Thoracic aorta (tissue), 2 donors: ENCODE measurements at regions not wholly inside any gene's neighbourhood (a gene's known extent, or its start where the extent isn't known, plus 50 kb on each side); places are given as distances from the start of the nearest gene placed in this dataset.

Experiments
- ATAC-seq: fragments of 150-250 bp; one replicate; pipeline ENCODE4 v1.8.0; 2017; ENCODE audit warnings: low read depth; ENCODE audit not compliant: insufficient number of reproducible peaks, low FRiP score
- DNase-seq: peaks from one replicate; pipeline ENCODE4 v3.0.0-alpha.2; 2020; ENCODE audit warnings: low spot score
- H3K27ac ChIP-seq, 2 donors: fragments of 200-600 bp; sonication (generic); 1 replicate in 1 of 2; 2 replicates in 1 of 2; pipeline ENCODE4 v1.5.1; 2016; ENCODE audit warnings: mild to moderate bottlenecking in 2 of 2, moderate library complexity in 2 of 2
- H3K27me3 ChIP-seq: fragments of 200-600 bp; sonication (generic); replicated peaks from 2 replicates; pipeline ENCODE4 v1.6.0; 2016; ENCODE audit warnings: mild to moderate bottlenecking; ENCODE audit not compliant: insufficient read depth
- H3K36me3 ChIP-seq: fragments of 200-600 bp; sonication (generic); one replicate; pipeline ENCODE4 v1.5.1; 2016
- H3K4me1 ChIP-seq, 2 donors: fragments of 200-600 bp; sonication (generic); 1 replicate in 1 of 2; 2 replicates in 1 of 2; pipeline versions ENCODE4 v1.5.1 to v1.6.0; 2016; ENCODE audit warnings: low read depth in 2 of 2, mild to moderate bottlenecking in 1 of 2; ENCODE audit not compliant: control insufficient read depth in 1 of 2
- H3K4me3 ChIP-seq: fragments of 200-600 bp; sonication (generic); 2 replicates; pipeline ENCODE4 v1.5.1; 2016; ENCODE audit warnings: mild to moderate bottlenecking
- H3K9me3 ChIP-seq: fragments of 200-600 bp; sonication (generic); 2 replicates; pipeline ENCODE4 v1.5.1; 2016
- TF ChIP-seq, protein P1 (sequence below): fragments of 200-600 bp; sonication (generic); IDR thresholded peaks from one replicate; pipeline ENCODE4 v1.5.1; 2019; ENCODE audit warnings: antibody characterized with exemption

DNA sequence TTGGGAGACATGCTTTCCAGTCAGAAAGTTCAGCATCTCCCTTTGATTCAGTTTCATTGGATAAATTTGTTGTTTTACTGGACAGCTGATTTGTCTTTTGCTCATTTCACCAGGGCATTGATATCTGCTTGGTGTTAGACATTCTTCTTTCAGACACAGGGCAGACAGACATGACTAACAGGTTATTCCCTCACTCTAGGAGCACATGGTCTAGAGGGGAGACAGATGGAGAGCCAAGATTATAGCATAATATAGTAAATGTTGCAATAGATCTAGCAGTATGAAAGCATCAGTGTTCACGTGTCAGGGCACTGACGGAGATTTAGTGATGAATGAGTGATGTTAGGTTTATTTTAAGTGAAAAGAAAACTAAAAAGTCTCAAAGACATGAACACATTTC is 187.0 kb upstream of the CYRIA start:
- no peak overlapping the region for H3K27ac ChIP-seq
- no peak overlapping the region for H3K4me3 ChIP-seq
- DNase-seq (no peak), ATAC-seq (no peak)
- no peaks in the 10 kb centered on the region for H3K36me3 ChIP-seq
- H3K9me3 ChIP-seq: no peaks in the 10 kb centered on the region
- H3K27me3 ChIP-seq: no peaks in the 10 kb centered on the region
- no peaks in the 10 kb centered on the region for H3K4me1 ChIP-seq
- TF ChIP-seq, protein P1, sequence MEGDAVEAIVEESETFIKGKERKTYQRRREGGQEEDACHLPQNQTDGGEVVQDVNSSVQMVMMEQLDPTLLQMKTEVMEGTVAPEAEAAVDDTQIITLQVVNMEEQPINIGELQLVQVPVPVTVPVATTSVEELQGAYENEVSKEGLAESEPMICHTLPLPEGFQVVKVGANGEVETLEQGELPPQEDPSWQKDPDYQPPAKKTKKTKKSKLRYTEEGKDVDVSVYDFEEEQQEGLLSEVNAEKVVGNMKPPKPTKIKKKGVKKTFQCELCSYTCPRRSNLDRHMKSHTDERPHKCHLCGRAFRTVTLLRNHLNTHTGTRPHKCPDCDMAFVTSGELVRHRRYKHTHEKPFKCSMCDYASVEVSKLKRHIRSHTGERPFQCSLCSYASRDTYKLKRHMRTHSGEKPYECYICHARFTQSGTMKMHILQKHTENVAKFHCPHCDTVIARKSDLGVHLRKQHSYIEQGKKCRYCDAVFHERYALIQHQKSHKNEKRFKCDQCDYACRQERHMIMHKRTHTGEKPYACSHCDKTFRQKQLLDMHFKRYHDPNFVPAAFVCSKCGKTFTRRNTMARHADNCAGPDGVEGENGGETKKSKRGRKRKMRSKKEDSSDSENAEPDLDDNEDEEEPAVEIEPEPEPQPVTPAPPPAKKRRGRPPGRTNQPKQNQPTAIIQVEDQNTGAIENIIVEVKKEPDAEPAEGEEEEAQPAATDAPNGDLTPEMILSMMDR: no peak

DNA sequence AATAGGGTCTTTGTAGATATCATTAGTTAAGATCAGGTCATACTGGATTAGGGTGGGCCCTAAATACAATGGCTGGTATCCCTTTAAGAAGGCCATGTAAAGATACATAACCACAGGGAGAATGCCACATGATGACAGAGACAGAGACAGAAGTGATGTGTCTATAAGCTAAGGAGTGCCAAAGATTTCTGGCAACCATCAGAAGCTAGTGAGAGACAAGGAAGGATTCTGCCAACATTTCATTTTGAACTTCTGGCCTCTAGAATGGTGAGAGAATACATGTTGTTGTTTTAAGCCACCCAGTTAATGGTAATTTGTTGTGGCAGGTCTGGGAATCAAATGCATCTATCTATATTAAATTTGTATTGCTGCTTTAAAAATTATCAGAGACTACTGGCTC is 185.5 kb upstream of the CYRIA start:
- H3K4me3 ChIP-seq: no peak overlapping the region
- H3K27ac ChIP-seq: no peak overlapping the region
- H3K27me3 ChIP-seq: no peaks in the 10 kb centered on the region
- no peaks in the 10 kb centered on the region for H3K36me3 ChIP-seq
- H3K4me1 ChIP-seq: no peaks in the 10 kb centered on the region
- TF ChIP-seq, protein P1: no peak
- no peaks in the 10 kb centered on the region for H3K9me3 ChIP-seq
- no peak for DNase-seq
- no peak for ATAC-seq

DNA sequence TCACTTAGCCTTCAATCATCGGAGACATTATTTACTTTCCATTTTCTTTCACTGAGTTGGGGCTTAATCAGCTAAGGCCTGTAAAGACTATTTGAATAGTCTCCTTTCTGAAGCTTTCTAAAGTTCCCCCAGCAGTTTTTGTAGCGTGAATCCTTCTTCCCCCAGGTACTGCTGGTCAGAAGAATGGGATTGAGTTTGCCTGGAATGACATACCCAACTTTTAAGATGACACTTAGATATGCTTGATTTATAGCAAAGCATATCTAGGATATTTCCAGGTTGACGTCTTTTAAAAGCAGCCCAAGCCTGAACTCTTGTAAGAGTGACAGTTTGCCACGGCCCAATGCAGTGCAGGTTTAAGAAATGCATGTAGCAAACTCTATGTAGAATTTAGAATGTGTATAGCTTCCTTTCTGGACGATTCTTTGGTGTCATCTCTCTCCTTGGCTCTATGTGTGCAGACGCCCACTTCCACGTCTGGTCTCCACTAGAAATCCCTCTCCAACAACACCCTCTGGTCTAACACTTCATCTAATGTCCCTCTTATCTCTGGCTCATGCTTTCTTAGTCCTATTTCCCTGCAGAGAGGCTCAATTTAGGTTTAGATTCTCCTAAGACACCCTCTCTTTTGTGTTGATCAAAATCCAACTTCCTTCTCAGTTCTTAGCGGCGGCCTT is 175.0 kb upstream of the CYRIA start:
- TF ChIP-seq, protein P1: no peak
- Histone ChIP-seq H3K27me3 (no peaks in the 10 kb centered on the region), H3K4me3 (no peak overlapping the region), H3K27ac (no peak overlapping the region), H3K36me3 (no peaks in the 10 kb centered on the region), H3K4me1 (no peaks in the 10 kb centered on the region), H3K9me3 (no peaks in the 10 kb centered on the region)
- DNase-seq (no peak), ATAC-seq (no peak)

DNA sequence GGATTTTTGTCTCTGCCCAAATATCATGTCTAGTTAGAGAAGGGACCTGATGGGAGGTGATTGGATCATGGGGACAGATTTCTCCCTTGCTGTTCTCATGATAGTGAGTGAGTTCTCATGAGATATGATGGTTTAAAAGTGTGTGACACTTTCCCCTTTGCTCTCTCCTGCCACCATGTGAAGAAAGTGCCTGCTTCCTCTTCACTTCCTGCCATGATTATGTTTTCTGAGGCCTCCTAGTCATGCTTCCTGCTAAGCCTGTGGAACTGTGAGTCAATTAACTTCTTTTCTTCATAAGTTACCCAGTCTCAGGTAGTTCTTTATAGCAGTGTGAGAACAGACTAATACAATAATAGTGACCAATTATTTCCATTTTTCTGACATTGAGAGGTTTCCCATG is 167.3 kb upstream of the CYRIA start:
- Histone ChIP-seq H3K27ac (no peak overlapping the region), H3K4me3 (no peak overlapping the region), H3K9me3 (no peaks in the 10 kb centered on the region), H3K36me3 (no peaks in the 10 kb centered on the region), H3K4me1 (no peaks in the 10 kb centered on the region), H3K27me3 (no peaks in the 10 kb centered on the region)
- TF ChIP-seq, protein P1: no peak
- no peak for ATAC-seq
- no peak for DNase-seq

DNA sequence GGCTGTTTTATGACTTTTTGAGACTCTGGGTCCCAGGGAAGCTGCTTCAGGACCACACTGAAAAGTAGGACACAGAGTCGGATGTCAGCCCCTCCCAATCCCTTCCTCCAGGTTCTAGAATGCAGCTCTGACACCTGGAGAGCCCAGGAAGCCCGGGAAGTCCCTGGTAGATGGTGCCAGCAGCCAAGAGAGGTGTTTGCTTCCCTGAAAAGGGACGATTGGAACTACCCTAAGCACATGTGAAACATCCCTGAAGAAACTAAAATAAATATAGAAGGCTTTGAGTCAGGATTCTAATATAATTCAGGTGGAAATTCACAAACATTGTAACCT is 163.2 kb upstream of the CYRIA start:
- DNase-seq (no peak), ATAC-seq (no peak)
- TF ChIP-seq, protein P1: no peak
- no peaks in the 10 kb centered on the region for H3K4me1 ChIP-seq
- no peak overlapping the region for H3K27ac ChIP-seq
- H3K27me3 ChIP-seq: no peaks in the 10 kb centered on the region
- no peak overlapping the region for H3K4me3 ChIP-seq
- no peaks in the 10 kb centered on the region for H3K36me3 ChIP-seq
- H3K9me3 ChIP-seq: no peaks in the 10 kb centered on the region
